Retinal pigment epithelial cell (primary cell): ENCODE measurements at regions not wholly inside any gene's neighbourhood (a gene's known extent, or its start where the extent isn't known, plus 50 kb on each side); places are given as distances from the start of the nearest gene placed in this dataset.
"Not testable (repeated sequence)": the region's sequence is repeated elsewhere in the genome, so short reads cannot be mapped to it uniquely, and the experiment has no call there.

Experiments
- DNase-seq: peaks from one replicate; pipeline ENCODE4 v3.0.0-alpha.2; 2010; ENCODE audit warnings: low read depth
- H3K4me3 ChIP-seq: 2 replicates; pipeline ENCODE4 v1.5.1; 2011; ENCODE audit warnings: mild to moderate bottlenecking, low read length, control low read depth, moderate library complexity
- CTCF ChIP-seq: conservative IDR thresholded peaks from 2 replicates; pipeline ENCODE4 v1.5.1; 2011; ENCODE audit warnings: low read depth, low read length, control low read depth, inconsistent platforms

DNA sequence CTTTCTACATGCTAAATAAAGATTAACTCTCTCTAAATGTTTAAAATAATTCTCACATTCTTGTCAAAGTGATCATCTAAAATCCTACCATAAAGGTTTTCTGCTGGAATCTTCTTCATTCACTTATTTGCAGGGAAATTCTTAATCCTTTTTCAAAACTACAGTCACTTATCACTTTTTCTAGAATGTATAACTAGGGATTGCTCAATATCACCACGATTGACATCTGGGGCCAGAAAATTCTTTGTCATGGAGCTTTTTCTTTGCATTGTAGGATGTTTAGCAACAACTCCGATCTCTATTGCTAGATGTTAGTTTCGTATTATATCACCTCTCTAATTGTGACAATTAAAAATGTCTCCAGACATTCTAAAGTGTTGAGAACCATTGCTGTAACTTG, 344.9 kb upstream of the PIK3R1 start:
- DNase-seq: no peak
- H3K4me3 ChIP-seq: no peak overlapping the region
- TF ChIP-seq CTCF: no peak

DNA sequence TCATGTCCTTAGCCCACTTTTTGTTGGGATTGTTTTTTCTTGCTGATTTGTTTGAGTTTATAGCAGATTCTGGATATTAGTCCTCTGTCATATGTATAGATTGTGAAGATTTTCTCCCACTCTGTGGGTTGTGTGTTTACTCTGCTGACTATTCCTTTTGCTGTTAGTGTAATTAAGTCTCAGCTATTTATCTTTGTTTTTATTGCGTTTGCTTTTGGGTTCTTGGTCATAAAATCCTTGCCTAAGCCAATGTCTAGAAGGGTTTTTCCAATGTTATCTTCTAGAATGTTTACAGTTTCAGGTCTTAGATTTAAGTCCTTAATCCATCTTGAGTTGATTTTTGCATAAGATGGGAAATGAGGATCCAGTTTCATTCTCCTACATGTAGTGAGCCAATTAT, 351.2 kb upstream of the PIK3R1 start:
- not testable (repeated sequence) for H3K4me3 ChIP-seq, DNase-seq

DNA sequence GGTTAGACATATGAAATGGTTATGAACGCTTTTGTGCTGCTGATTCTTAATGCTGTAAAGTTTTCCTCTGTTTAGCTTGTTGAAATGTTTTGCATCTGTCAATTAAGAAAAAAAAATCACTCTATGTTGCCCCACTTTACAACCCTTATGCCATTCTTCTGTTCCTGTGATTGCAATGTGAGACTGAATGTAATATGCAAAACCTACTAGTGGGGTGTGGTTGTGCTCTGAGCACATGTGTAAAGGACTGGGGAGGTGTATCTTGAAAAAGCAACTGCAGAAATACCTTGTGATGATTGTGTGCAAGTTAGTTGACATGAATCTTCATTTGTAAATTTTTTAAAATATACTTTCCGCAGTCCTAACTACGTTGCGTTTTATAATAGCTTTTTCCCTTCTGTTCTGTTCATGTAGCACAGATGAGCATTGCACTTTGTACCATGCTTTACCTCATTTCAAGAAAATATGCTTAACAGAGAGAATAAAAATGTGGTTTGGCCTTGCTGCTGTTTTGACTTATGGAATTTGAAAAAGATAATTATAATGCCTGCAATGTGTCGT, 357.0 kb upstream of the PIK3R1 start:
- TF ChIP-seq CTCF: no peak
- H3K4me3 ChIP-seq: no peak overlapping the region
- DNase-seq: no peak

- H3K4me3 ChIP-seq: no peak overlapping the region
- no peak for DNase-seq
- no peak for TF ChIP-seq CTCF
These were observed 358.1 kb upstream of the PIK3R1 start for GRCh38 chr5:67857502-67857901.

GRCh38 chr5:67855523-67855922, 360.0 kb upstream of the PIK3R1 start:
- TF ChIP-seq CTCF: no peak
- no peak for DNase-seq

DNA sequence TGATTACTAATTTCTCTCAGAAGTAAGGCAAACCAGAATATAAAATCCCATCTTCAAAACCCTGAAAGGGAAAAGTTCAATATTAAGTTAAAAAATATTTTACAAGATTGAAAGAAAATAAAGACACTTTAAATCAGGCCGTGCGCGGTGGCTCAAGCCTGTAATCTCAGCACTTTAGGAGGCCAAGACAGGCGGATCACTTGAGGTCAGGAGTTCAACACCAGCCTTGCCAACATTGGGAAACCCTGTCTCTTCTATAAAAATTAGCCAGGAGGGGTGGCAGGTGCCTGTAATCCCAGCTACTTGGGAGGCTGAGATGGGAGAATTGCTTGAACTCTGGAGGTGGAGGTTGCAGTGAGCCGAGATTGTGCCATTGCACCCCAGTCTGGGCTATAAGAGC, 364.6 kb upstream of the PIK3R1 start:
- DNase-seq: not testable (repeated sequence)

More at GRCh38 chr5:67855523-67855922, 360.0 kb upstream of the PIK3R1 start:
- no peak overlapping the region for H3K4me3 ChIP-seq

GRCh38 chr5:67844924-67845323, 370.6 kb upstream of the PIK3R1 start:
- no peak for DNase-seq
- no peak for TF ChIP-seq CTCF
- H3K4me3 ChIP-seq: no peak overlapping the region

More for the DNA sequence above, 364.6 kb upstream of the PIK3R1 start:
- H3K4me3 ChIP-seq: not testable (repeated sequence)

DNA sequence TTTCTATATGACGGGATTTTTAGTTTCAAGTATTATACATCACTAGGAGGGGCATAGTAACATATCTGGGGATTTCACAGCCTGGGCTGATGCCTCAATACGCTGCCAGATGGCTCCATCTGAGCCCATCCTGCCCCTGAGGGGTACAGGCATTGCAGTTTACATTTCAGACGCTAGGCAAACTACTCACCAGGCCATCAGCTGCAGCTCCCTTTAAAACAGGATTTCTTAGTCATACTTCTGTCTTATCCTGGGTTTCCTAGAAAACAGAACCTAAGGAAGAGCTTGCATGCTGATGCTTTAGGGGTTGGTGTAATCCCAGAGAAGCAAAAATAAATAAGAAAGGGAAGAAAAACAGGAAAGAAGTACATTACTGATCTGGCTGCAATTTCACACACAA, 372.8 kb upstream of the PIK3R1 start:
- H3K4me3 ChIP-seq: no peak overlapping the region
- no peak for TF ChIP-seq CTCF
- DNase-seq: no peak

GRCh38 chr5:67837225-67837624, 378.3 kb upstream of the PIK3R1 start:
- not testable (repeated sequence) for DNase-seq

GRCh38 chr5:67836496-67836895, 379.1 kb upstream of the PIK3R1 start:
- not testable (repeated sequence) for H3K4me3 ChIP-seq, DNase-seq

More at GRCh38 chr5:67837225-67837624, 378.3 kb upstream of the PIK3R1 start:
- not testable (repeated sequence) for H3K4me3 ChIP-seq
